Motor neuron (in vitro differentiated cells): ENCODE measurements at regions not wholly inside any gene's neighbourhood (a gene's known extent, or its start where the extent isn't known, plus 50 kb on each side); places are given as distances from the start of the nearest gene placed in this dataset.
"Not testable (repeated sequence)": the region's sequence is repeated elsewhere in the genome, so short reads cannot be mapped to it uniquely, and the experiment has no call there.

Source experiments
- ATAC-seq, 8 experiments: fragments of 200-7000 bp; cut with Tn5 transposase; replicated peaks in 6 of 8; 2 replicates each; pipeline ENCODE4 v1.8.0; 2021; ENCODE audit warnings: mild to moderate bottlenecking in 8 of 8, moderate library complexity in 8 of 8
- H3K27ac ChIP-seq, 2 donors: fragments of 250-450 bp; sonication (Bioruptor Pico); 2 replicates each; pipeline ENCODE4 v1.9.0; 2021; ENCODE audit warnings: antibody characterized with exemption in 2 of 2, mild to moderate bottlenecking in 2 of 2, moderate library complexity in 1 of 2
- H3K4me1 ChIP-seq, 2 donors: fragments of 250-450 bp; sonication (Bioruptor Pico); replicated peaks in 1 of 2; 2 replicates each; pipeline ENCODE4 v1.6.1; 2021; ENCODE audit warnings: antibody characterized with exemption in 2 of 2, mild to moderate bottlenecking in 2 of 2, moderate library complexity in 1 of 2
- H3K4me3 ChIP-seq, 5 donors: fragments of 250-450 bp; sonication (Bioruptor Pico); 2 replicates each; pipeline ENCODE4 v1.9.0; 2021; ENCODE audit warnings: antibody characterized with exemption in 5 of 5, mild to moderate bottlenecking in 5 of 5, moderate library complexity in 4 of 5
- WGBS, 10 experiments: fragments of 450-650 bp; shearing (Covaris generic); methylation state at CpG; one replicate each; pipeline ENCODE4 v1.0.0; 2022; 5-methylcytosine and 5-hydroxymethylcytosine counted together
- in situ Hi-C, 9 experiments: fragments of 400-800 bp; cut with MboI; loops; one replicate each; pipeline ENCODE4 v1.15.0; 2021; ENCODE audit warnings: low sequenced_read_pairs in 9 of 9, low pct_unique_long_range_greater_than_20kb in 2 of 9; ENCODE audit not compliant: unreplicated experiment in 9 of 9

DNA sequence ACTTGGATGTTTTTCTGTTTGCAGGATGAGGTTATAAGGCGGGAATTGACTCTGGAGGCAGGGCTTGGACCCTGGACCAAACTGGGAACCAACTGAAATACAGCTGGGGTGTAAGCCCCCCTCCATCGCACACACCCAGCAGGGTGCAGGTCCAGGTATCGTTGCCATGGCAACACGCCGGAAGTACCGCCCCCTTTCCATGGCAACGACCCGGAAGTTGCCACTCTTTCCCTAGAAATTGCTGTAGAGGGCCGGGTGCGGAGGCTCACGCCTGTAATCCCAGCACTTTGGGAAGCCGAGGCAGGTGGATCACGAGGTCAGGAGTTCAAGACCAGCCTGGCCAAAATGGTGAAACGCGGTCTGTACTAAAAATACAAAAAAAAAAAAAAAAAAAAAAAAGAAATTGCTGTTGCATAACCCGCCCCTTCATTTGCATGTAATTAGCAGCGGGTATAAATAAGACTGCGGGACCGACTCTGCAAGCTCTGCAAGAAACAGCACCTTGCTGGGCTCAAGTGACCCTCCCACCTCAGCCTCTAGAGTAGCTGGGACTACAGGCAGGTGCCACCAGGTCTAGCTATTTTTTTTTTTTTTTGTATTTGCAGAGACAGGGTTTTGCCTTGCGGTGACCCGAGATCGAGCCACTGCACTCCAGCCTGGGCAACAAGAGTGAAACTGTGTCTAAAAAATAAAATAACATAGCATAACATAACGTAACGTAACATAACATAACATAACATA, 139.6 kb downstream of the CRLF2 start:
- 40 to 92% (median 70%) methylated on average over 5 to 14 of the region's 24 CpGs for WGBS, 10 experiments
- in situ Hi-C loops: no loop called here
- H3K4me1 ChIP-seq: peaks cover 0 to 8% of the 10 kb centered on the region in 2 donors
- no peak overlapping the region for H3K4me3 ChIP-seq
- no peak overlapping the region for H3K27ac ChIP-seq
- ATAC-seq: no peak

- no peak for ATAC-seq
- H3K4me1 ChIP-seq: no peaks in the 10 kb centered on the region
- H3K4me3 ChIP-seq: no peak overlapping the region
- 40 to 100% (median 88%) methylated on average over 1 to 7 of the region's 9 CpGs; no CpG with 5 or more reads in 3 of the 10 experiments for WGBS, 10 experiments
- in situ Hi-C loops: no loop called here
- no peak overlapping the region for H3K27ac ChIP-seq
Observed at GRCh38 chrX:1071351-1071750, 141.1 kb downstream of the CRLF2 start.

DNA sequence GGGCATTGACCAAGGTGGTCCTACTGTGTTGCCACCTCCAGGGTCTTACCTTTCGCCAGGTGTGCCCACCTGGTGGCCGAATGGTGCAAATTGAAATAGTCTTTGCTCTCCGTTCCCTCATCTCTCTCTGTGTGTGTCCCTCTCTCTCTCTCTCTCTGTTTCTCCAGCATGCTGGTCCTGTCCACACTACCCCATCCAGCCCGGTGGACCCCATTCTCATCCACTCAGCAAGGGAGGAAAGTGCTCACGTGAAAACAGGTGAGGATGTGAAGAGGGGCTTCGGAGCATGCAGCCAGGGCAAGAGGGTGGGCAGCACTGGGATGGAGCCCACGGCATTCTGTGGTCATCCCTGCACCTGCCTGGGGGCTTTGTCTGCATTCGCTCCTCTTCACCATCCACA, 150.1 kb downstream of the CRLF2 start:
- H3K4me3 ChIP-seq: no peak overlapping the region
- H3K4me1 ChIP-seq: no peaks in the 10 kb centered on the region
- in situ Hi-C loops: no loop called here
- no peak overlapping the region for H3K27ac ChIP-seq
- no peak for ATAC-seq
- WGBS, 10 experiments: 13 to 89% (median 53%) methylated on average over 1 to 6 of the region's 8 CpGs; no CpG with 5 or more reads in 3 of the 10 experiments

GRCh38 chrX:1060562-1060960, 151.9 kb downstream of the CRLF2 start:
- 53 to 96% (median 91%) methylated on average over 2 to 7 of the region's 7 CpGs; no CpG with 5 or more reads in 7 of the 10 experiments for WGBS, 10 experiments
- ATAC-seq: no peak
- no peak overlapping the region for H3K4me3 ChIP-seq
- in situ Hi-C loops: no loop called here
- H3K4me1 ChIP-seq: no peaks in the 10 kb centered on the region
- no peak overlapping the region for H3K27ac ChIP-seq

- WGBS, 10 experiments: 27 to 100% (median 76%) methylated on average over 1 to 21 of the region's 34 CpGs
- in situ Hi-C loops: no loop called here
- ATAC-seq: no peak
- Histone ChIP-seq H3K4me3 (no peak overlapping the region), H3K27ac (no peak overlapping the region), H3K4me1 (no peaks in the 10 kb centered on the region)
Observed at GRCh38 chrX:1059576-1060561, 152.6 kb downstream of the CRLF2 start.

DNA sequence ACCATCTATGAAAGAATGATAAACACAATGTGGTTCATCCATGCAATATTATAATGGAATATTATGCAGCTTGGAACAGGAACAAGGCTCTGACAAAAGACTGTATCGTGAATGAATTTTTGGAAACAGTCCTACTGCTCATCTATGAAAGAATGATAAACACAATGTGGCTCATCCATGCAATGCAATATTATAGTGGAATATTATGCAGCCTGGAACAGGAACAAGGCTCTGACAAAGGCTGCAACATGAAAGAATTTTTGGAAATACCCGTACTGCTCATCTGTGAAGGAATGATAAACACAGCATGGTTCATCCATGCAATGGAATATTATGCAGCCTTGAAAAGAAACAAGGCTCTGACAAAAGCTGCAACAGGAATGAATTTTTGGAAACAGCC, 158.8 kb downstream of the CRLF2 start:
- H3K4me1 ChIP-seq, in situ Hi-C loops, H3K27ac ChIP-seq, ATAC-seq, H3K4me3 ChIP-seq: not testable (repeated sequence)
- WGBS, 10 experiments: 0 to 87% (median 48%) methylated on average over 1 to 2 of the region's 2 CpGs; no CpG with 5 or more reads in 4 of the 10 experiments

DNA sequence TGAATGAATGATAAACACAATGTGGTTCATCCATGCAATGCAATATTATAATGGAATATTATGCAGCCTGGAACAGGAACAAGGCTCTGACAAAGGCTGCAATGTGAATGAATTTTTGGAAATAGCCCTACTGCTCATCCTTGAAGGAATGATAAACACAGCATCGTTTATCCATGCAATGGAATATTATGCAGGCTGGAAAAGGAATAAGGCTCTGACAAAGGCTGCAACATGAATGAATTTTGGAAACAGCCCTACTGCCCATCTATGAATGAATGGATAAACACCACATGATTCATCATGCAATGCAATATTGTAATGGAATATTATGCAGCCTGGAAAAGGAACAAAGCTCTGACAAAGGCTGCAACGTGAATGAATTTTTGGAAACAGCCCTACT, 159.4 kb downstream of the CRLF2 start:
- ATAC-seq: no peak
- Histone ChIP-seq H3K4me3 (no peak overlapping the region), H3K4me1 (no peaks in the 10 kb centered on the region), H3K27ac (no peak overlapping the region)
- WGBS, 10 experiments: 15 to 90% (median 71%) methylated on average over 1 to 2 of the region's 2 CpGs; no CpG with 5 or more reads in 1 of the 10 experiments
- in situ Hi-C loops: no loop called here

GRCh38 chrX:1052021-1052420, 160.4 kb downstream of the CRLF2 start:
- in situ Hi-C loops: no loop called here
- no peak overlapping the region for H3K27ac ChIP-seq
- no peak for ATAC-seq
- WGBS, 10 experiments: 14 to 100% (median 69%) methylated on average over 2 to 3 of the region's 3 CpGs; no CpG with 5 or more reads in 2 of the 10 experiments
- no peak overlapping the region for H3K4me3 ChIP-seq
- H3K4me1 ChIP-seq: no peaks in the 10 kb centered on the region

GRCh38 chrX:1051421-1051820, 161.0 kb downstream of the CRLF2 start:
- in situ Hi-C loops: no loop called here
- ATAC-seq: no peak
- Histone ChIP-seq H3K4me3 (no peak overlapping the region), H3K27ac (no peak overlapping the region), H3K4me1 (no peaks in the 10 kb centered on the region)
- 43 to 100% (median 90%) methylated on average over 1 of the region's 1 CpG; no CpG with 5 or more reads in 4 of the 10 experiments for whole genome bisulfite sequencing, 10 experiments

- in situ Hi-C loops: no loop called here
- H3K27ac ChIP-seq: no peak overlapping the region
- no peak for ATAC-seq
- no peaks in the 10 kb centered on the region for H3K4me1 ChIP-seq
- 10 to 96% (median 86%) methylated on average over 3 to 8 of the region's 9 CpGs for WGBS, 10 experiments
- H3K4me3 ChIP-seq: no peak overlapping the region
Observed at GRCh38 chrX:1045680-1046314, 166.7 kb downstream of the CRLF2 start.

GRCh38 chrX:1041091-1041490, 171.4 kb downstream of the CRLF2 start:
- no peak overlapping the region for H3K4me3 ChIP-seq
- in situ Hi-C loops: no loop called here
- no peak overlapping the region for H3K27ac ChIP-seq
- WGBS, 10 experiments: 20 to 100% (median 77%) methylated on average over 1 to 4 of the region's 11 CpGs; no CpG with 5 or more reads in 4 of the 10 experiments
- H3K4me1 ChIP-seq: no peaks in the 10 kb centered on the region
- ATAC-seq: no peak

DNA sequence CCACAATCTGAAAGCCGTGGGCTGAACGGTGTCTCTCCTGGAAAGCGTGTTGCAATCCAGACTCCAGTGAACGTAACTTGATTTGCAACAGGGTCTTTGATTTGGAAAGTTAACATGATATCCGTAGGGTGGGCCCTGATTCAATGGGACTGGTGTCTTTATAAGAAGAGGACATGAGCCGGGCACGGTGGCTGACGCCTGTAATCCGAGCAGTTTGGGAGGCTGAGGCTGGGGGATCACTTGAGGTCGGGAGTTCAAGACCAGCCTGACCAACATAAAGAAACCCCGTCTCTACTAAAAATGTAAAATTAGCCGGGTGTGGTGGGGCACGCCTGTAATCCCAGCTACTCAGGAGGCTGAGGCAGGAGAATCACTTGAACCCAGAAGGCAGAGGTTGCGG, 176.5 kb downstream of the CRLF2 start:
- H3K4me3 ChIP-seq, H3K27ac ChIP-seq, in situ Hi-C loops, H3K4me1 ChIP-seq, ATAC-seq: not testable (repeated sequence)
- WGBS, 10 experiments: 25 to 96% (median 80%) methylated on average over 3 to 9 of the region's 14 CpGs; no CpG with 5 or more reads in 3 of the 10 experiments

GRCh38 chrX:1035206-1035605, 177.2 kb downstream of the CRLF2 start:
- ATAC-seq: no peak
- H3K27ac ChIP-seq: no peak overlapping the region

More at GRCh38 chrX:1035206-1035605, 177.2 kb downstream of the CRLF2 start:
- WGBS, 10 experiments: 49 to 79% (median 63%) methylated on average over 5 to 15 of the region's 19 CpGs; no CpG with 5 or more reads in 2 of the 10 experiments
- Histone ChIP-seq H3K4me3 (no peak overlapping the region), H3K4me1 (peaks cover 4 to 5% of the 10 kb centered on the region in 2 donors)
- in situ Hi-C loops: no loop called here
